ENCODE measurements at regions not wholly inside any gene's neighbourhood (a gene's known extent, or its start where the extent isn't known, plus 50 kb on each side); places are given as distances from the start of the nearest gene placed in this dataset.

DNA sequence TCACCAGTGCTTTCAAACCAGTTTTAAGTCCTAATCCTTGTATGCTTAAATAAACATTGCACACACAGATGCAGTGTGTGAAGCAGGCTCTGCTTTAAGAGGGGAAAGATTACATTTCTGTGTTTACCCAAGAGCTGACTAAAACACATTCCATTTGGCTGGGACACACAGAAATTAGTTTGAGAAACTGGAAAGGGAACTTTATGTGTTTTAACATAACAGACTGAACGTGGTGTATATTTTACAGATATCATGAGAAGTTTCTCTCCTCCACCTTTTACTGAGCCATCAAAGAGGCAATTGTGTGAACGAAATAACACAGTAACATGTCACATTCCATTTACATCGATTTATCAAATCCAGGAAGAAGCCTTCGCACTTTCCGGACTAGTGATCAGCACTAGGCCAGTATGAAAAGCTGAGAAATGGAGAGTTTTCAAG is 121.8 kb downstream of the MAIP1 start:
- Histone ChIP-seq H3K27ac (no peak overlapping the region), H3K4me3 (no peak overlapping the region)
- TF ChIP-seq, protein P1, sequence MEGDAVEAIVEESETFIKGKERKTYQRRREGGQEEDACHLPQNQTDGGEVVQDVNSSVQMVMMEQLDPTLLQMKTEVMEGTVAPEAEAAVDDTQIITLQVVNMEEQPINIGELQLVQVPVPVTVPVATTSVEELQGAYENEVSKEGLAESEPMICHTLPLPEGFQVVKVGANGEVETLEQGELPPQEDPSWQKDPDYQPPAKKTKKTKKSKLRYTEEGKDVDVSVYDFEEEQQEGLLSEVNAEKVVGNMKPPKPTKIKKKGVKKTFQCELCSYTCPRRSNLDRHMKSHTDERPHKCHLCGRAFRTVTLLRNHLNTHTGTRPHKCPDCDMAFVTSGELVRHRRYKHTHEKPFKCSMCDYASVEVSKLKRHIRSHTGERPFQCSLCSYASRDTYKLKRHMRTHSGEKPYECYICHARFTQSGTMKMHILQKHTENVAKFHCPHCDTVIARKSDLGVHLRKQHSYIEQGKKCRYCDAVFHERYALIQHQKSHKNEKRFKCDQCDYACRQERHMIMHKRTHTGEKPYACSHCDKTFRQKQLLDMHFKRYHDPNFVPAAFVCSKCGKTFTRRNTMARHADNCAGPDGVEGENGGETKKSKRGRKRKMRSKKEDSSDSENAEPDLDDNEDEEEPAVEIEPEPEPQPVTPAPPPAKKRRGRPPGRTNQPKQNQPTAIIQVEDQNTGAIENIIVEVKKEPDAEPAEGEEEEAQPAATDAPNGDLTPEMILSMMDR (IDR thresholded peaks at IDR 0.05): no peak
- DNase-seq (ENCODE audit: low spot score): no peak

DNA sequence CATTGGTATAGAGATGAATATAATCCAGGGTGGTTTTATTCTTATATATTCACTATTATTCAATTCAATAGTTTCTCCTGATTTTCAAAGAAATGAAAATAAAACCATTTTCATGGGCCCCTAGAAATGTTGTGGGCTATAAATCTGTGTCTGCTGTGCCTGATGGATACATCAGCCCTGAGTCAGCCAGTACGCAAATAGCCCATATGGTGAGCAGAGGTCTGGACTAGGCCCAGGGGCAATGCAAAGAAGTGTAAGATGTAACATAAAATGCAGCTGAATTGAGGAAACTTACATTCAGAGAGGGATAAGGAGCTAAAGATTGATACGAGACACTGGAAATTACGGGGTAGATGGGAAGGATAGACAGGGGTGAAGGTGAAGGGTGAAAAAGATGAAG is 122.5 kb downstream of the MAIP1 start:
- H3K4me3 ChIP-seq: no peak overlapping the region

DNA sequence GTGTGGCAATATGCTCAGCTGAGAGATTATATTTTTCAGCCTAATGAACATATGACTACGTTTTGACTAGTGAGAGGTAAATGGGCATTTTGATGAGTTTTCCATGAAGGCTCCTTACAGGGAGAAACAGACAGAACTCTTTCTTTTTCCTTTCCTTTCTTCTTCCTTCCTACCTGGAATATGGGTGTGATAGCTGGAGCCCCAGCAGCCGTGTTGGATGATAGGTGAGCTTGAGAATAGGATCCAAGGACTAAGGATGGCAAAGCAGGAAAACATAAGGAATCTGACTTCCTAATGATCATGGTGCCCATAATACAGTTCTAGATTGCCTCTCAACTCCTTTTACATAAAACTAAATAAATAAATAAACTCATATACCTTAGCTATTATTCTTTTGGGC is 124.0 kb downstream of the MAIP1 start:
- Histone ChIP-seq H3K4me3 (no peak overlapping the region), H3K27ac (no peak overlapping the region)
- no peak for DNase-seq (ENCODE audit: low spot score)
- TF ChIP-seq, protein P1 (IDR thresholded peaks at IDR 0.05): no peak

More for the DNA sequence above, 122.5 kb downstream of the MAIP1 start:
- TF ChIP-seq, protein P1 (IDR thresholded peaks at IDR 0.05): no peak
- no peak for DNase-seq (ENCODE audit: low spot score)
- no peak overlapping the region for H3K27ac ChIP-seq

DNA sequence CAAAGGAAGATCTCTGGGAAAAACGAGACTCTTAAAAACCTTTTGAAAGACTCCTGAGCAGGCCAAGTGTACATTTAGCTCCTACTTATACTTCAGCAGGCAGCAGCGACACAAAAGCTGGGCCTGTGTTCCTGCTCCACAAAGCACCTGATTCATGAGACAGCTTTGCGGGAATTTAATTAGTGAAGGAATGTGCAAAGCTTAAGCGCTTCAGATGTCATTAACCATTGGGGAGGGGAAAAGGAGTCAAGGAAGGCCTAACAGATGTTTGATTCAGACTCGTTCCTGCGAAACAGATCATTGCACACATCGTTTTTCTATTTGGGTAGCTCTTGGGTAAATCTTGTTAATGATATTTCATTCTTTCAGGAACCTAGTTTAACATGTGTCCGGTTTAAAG is 125.9 kb downstream of the MAIP1 start:
- H3K4me3 ChIP-seq: no peak overlapping the region
- TF ChIP-seq, protein P1 (IDR thresholded peaks at IDR 0.05): no peak
- DNase-seq (ENCODE audit: low spot score): no peak
- H3K27ac ChIP-seq: no peak overlapping the region

DNA sequence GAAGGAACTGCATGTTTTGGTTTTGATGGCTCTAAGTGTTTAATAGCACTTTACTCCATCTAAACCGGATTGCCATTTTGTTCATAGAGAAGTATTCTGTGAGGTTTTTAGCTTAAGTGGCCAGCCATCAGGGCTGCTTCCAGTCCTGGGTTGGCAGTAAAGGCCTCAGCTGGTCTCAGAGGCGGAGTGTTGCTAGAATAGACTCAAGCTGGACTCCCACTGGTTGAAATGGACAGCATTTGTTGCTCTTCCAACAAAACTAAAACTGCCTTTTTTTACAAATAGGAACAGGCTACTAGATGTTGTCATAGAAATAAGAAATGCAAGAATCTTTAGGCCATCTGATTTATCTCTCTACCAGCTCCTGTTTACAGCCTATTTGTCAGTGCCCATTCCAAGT is 126.4 kb downstream of the MAIP1 start:
- H3K27ac ChIP-seq: no peak overlapping the region
- H3K4me3 ChIP-seq: no peak overlapping the region
- DNase-seq (ENCODE audit: low spot score): no peak
- TF ChIP-seq, protein P1 (IDR thresholded peaks at IDR 0.05): no peak

DNA sequence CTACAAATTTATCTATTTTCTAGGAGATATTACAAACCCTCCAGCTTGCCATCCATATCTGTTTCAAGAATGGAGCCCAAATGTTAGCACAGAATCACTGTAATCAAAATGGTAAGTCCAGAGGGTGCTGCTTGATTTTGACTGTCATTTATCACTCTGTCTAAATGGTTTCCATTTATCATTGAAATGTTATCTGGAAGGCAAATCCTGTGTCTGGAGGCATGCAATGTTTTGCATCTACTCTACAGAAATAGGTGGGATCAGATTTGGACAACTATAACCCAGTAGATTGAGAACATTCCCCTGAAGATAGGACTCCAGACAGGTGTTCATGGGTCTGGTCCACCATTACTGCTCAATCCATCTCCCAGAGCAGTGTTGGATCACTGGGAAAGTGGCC is 128.7 kb downstream of the MAIP1 start:
- H3K4me3 ChIP-seq: no peak overlapping the region
- TF ChIP-seq, protein P1 (IDR thresholded peaks at IDR 0.05): no peak
- no peak overlapping the region for H3K27ac ChIP-seq
- DNase-seq (ENCODE audit: low spot score): no peak

DNA sequence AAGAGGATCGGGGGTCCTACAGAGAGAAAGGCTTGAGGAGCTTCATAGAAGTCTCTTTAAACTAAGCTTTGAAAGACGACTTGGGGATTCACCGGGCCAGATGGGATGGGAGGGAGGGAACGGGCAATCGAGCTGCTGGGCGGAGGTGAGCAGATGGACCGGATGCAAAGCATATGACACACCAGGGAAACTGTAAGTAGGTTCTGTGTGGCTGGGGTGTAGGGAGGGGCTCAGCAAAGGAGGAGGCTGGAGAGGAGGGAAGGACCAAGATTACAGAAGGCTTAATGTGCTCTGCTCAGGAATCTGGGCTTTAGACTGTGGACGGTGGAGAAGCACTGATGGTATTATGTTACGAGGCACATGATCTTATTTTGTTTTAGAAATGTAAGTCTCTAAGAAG is 131.5 kb downstream of the MAIP1 start:
- TF ChIP-seq, protein P1 (IDR thresholded peaks at IDR 0.05): no peak
- Histone ChIP-seq H3K4me3 (no peak overlapping the region), H3K27ac (no peak overlapping the region)
- no peak for DNase-seq (ENCODE audit: low spot score)
